ENCODE measurements at regions not wholly inside any gene's neighbourhood (a gene's known extent, or its start where the extent isn't known, plus 50 kb on each side); places are given as distances from the start of the nearest gene placed in this dataset.

- DNase-seq = no peak
These were observed 113.0 kb upstream of the SLC10A2 start for GRCh38 chr13:103178986-103179943.

GRCh38 chr13:103174966-103175365 lies 108.7 kb upstream of the SLC10A2 start:
- no peak for DNase-seq

- DNase-seq = no peak
These were observed 102.8 kb upstream of the SLC10A2 start for GRCh38 chr13:103168901-103169508.

GRCh38 chr13:103164251-103164650 lies 98.0 kb upstream of the SLC10A2 start:
- DNase-seq = no peak

- no peak for DNase-seq
These were observed 95.3 kb upstream of the SLC10A2 start for GRCh38 chr13:103161476-103161875.

GRCh38 chr13:103157434-103158145 lies 91.4 kb upstream of the SLC10A2 start:
- no peak for DNase-seq

GRCh38 chr13:103157016-103157415 lies 90.8 kb upstream of the SLC10A2 start:
- DNase-seq = no peak

GRCh38 chr13:103156346-103156998 lies 90.3 kb upstream of the SLC10A2 start:
- DNase-seq = no peak

- no peak for DNase-seq
These were observed 87.2 kb upstream of the SLC10A2 start for GRCh38 chr13:103153466-103153865.

- DNase-seq = no peak
These were observed 81.7 kb upstream of the SLC10A2 start for GRCh38 chr13:103147961-103148360.

- no peak for DNase-seq
These were observed 79.2 kb upstream of the SLC10A2 start for GRCh38 chr13:103145442-103145841.

GRCh38 chr13:103143432-103143831 lies 77.2 kb upstream of the SLC10A2 start:
- DNase-seq = no peak

GRCh38 chr13:103142151-103142550 lies 75.9 kb upstream of the SLC10A2 start:
- DNase-seq = no peak

GRCh38 chr13:103140001-103140671 lies 73.9 kb upstream of the SLC10A2 start:
- peak in 1 of 2 experiments; percentile 7 for DNase-seq

- DNase-seq = no peak
These were observed 68.1 kb upstream of the SLC10A2 start for GRCh38 chr13:103134271-103134670.

- no peak for DNase-seq
These were observed 67.3 kb upstream of the SLC10A2 start for GRCh38 chr13:103133556-103133955.

GRCh38 chr13:103130681-103131210 lies 64.5 kb upstream of the SLC10A2 start:
- no peak for DNase-seq

- no peak for DNase-seq
These were observed 63.9 kb upstream of the SLC10A2 start for GRCh38 chr13:103130146-103130545.
